ENCODE measurements at regions not wholly inside any gene's neighbourhood (a gene's known extent, or its start where the extent isn't known, plus 50 kb on each side); places are given as distances from the start of the nearest gene placed in this dataset.
"Not testable (repeated sequence)": the region's sequence is repeated elsewhere in the genome, so short reads cannot be mapped to it uniquely, and the experiment has no call there.

DNA sequence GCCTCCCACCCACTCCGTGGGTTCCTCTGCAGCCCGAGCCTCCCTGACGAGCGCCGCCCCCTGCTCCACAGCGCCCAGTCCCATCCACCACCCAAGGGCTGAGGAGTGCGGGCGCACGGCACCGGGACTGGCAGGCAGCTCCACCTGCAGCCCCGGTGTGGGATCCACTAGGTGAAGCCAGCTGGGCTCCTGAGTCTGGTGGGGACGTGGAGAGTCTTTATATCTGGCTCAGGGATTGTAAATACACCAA is 134.5 kb upstream of the ATXN7L3B start:
- TF ChIP-seq EHMT2 (IDR thresholded peaks at IDR 0.05; ENCODE audit: low read depth); POLR2AphosphoS2 (conservative IDR thresholded peaks at IDR 0.05; ENCODE audit: low read length); TFCP2L1 (CRISPR knock-in tag; IDR thresholded peaks at IDR 0.05); POLR2A (IDR thresholded peaks at IDR 0.05; ENCODE audit: low read length); RARB (CRISPR knock-in tag; IDR thresholded peaks at IDR 0.05): not testable (repeated sequence)
- TF ChIP-seq, protein P1, sequence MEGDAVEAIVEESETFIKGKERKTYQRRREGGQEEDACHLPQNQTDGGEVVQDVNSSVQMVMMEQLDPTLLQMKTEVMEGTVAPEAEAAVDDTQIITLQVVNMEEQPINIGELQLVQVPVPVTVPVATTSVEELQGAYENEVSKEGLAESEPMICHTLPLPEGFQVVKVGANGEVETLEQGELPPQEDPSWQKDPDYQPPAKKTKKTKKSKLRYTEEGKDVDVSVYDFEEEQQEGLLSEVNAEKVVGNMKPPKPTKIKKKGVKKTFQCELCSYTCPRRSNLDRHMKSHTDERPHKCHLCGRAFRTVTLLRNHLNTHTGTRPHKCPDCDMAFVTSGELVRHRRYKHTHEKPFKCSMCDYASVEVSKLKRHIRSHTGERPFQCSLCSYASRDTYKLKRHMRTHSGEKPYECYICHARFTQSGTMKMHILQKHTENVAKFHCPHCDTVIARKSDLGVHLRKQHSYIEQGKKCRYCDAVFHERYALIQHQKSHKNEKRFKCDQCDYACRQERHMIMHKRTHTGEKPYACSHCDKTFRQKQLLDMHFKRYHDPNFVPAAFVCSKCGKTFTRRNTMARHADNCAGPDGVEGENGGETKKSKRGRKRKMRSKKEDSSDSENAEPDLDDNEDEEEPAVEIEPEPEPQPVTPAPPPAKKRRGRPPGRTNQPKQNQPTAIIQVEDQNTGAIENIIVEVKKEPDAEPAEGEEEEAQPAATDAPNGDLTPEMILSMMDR (IDR thresholded peaks at IDR 0.05): peak; percentile 16; the same call in 1 of the 3 replicates
- TF ChIP-seq, protein P2, sequence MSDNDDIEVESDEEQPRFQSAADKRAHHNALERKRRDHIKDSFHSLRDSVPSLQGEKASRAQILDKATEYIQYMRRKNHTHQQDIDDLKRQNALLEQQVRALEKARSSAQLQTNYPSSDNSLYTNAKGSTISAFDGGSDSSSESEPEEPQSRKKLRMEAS (IDR thresholded peaks at IDR 0.05): not testable (repeated sequence)

Data from A549 (cell line).